Body of pancreas (tissue), 4 donors: ENCODE measurements at regions not wholly inside any gene's neighbourhood (a gene's known extent, or its start where the extent isn't known, plus 50 kb on each side); places are given as distances from the start of the nearest gene placed in this dataset.

Experiments used
- ATAC-seq: fragments of 150-250 bp; one replicate; pipeline ENCODE4 v1.9.1; 2016
- DNase-seq, 4 donors: peaks; one replicate each; pipeline ENCODE4 v3.0.0-alpha.2; 2019
- H3K27ac ChIP-seq, 4 donors: fragments of 200-600 bp; sonication (generic); 1 replicate in 3 of 4; 2 replicates in 1 of 4; pipeline versions ENCODE4 v1.5.1 to v1.6.1; 2016 to 2019; ENCODE audit warnings: mild to moderate bottlenecking in 1 of 4, mixed read lengths in 1 of 4, moderate library complexity in 1 of 4
- H3K27me3 ChIP-seq, 2 donors: fragments of 200-600 bp; sonication (generic); one replicate each; pipeline ENCODE4 v1.6.0; 2016; ENCODE audit warnings: mild to moderate bottlenecking in 1 of 2
- H3K36me3 ChIP-seq, 2 donors: fragments of 200-600 bp; sonication (generic); replicated peaks in 1 of 2; 2 replicates each; pipeline ENCODE4 v1.5.1; 2016; ENCODE audit warnings: low read depth in 2 of 2; ENCODE audit not compliant: insufficient read depth in 1 of 2
- H3K4me1 ChIP-seq: fragments of 200-600 bp; sonication (generic); one replicate; pipeline ENCODE4 v1.6.0; 2016
- H3K4me3 ChIP-seq, 2 donors: fragments of 200-600 bp; sonication (generic); 1 replicate in 1 of 2; 2 replicates in 1 of 2; pipeline ENCODE4 v1.5.1; 2016 to 2019
- H3K9me3 ChIP-seq, 3 donors: fragments of 200-600 bp; sonication (generic); 1 replicate in 2 of 3; 2 replicates in 1 of 3; pipeline ENCODE4 v1.5.1; 2016
- CTCF ChIP-seq, 7 experiments: fragments of 450-650 bp in 4 of 7; fragments of 200-600 bp in 3 of 7; sonication (generic) in 3 of 7; IDR thresholded peaks; one replicate each; pipeline ENCODE4 v1.5.1; 2016 to 2019; ENCODE audit warnings: antibody characterized with exemption in 7 of 7
- POLR2A ChIP-seq, 3 donors: fragments of 450-650 bp; IDR thresholded peaks; one replicate each; pipeline ENCODE4 v1.6.1; 2016; ENCODE audit warnings: antibody characterized with exemption in 3 of 3, mild to moderate bottlenecking in 2 of 3
- WGBS, 2 donors: methylation state at CpG; one replicate each; pipeline ENCODE4 v1.1.5; 2017; 5-methylcytosine and 5-hydroxymethylcytosine counted together
- intact Hi-C: fragments of 100-400 bp; cut with DNase I; formaldehyde crosslinking; loops from one replicate; pipeline ENCODE4 v1.15.1; 2023

DNA sequence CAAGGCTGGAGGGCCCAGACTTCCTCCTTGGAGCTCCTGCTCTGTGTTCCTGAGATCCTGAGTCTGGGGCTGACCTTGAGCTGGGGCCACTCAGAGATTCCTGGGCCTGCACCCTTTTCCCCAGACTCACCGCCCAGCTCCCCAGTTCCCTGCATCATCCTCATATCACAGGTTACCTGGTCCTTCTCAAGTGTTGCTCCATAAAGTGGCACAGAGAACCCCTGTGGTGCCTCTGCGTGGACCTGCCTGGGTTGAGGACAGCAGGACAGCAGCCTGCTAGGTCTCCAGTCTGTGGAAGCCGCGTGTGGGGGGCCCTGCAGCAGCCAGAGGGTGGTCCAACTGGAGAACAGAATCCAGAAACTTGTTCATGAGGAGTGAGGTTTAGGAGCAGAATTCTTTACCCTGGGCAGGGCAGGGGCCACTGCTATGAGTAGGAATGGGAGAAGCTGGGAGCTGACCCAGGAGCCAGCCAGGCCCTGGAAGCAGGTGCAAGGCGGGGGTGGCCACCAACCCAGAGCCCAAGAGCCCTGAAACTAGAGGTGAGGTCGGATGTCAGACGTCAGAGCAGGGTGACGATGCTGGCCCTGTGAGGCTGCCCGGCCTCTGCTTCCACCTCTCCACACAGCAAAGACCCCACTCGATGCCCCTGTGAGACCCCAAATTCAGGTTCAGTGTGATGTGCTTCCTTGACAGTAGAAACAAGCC is 299.4 kb downstream of the TCERG1L start:
- WGBS, 2 donors = 67 to 79% methylated on average over 6 to 10 of the region's 10 CpGs
- DNase-seq (no peak), ATAC-seq (no peak)
- intact Hi-C loops = no loop called here
- Histone ChIP-seq H3K4me3 (no peak overlapping the region), H3K27me3 (no peaks in the 10 kb centered on the region), H3K36me3 (no peaks in the 10 kb centered on the region), H3K9me3 (no peaks in the 10 kb centered on the region), H3K27ac (no peak overlapping the region), H3K4me1 (no peaks in the 10 kb centered on the region)
- no peak for TF ChIP-seq CTCF (IDR thresholded peaks at IDR 0.05)
- no peak for TF ChIP-seq POLR2A (IDR thresholded peaks at IDR 0.05)

GRCh38 chr10:131012641-131012985 is 298.9 kb downstream of the TCERG1L start:
- no peaks in the 10 kb centered on the region for H3K9me3 ChIP-seq
- no peaks in the 10 kb centered on the region for H3K27me3 ChIP-seq
- H3K4me1 ChIP-seq = no peaks in the 10 kb centered on the region
- intact Hi-C loops = no loop called here
- ATAC-seq = no peak
- DNase-seq = no peak
- no peaks in the 10 kb centered on the region for H3K36me3 ChIP-seq
- no peak for TF ChIP-seq CTCF (IDR thresholded peaks at IDR 0.05)
- TF ChIP-seq POLR2A (IDR thresholded peaks at IDR 0.05) = no peak
- WGBS, 2 donors = 49 to 50% methylated on average over 3 to 5 of the region's 5 CpGs
- H3K4me3 ChIP-seq = no peak overlapping the region
- H3K27ac ChIP-seq = no peak overlapping the region

DNA sequence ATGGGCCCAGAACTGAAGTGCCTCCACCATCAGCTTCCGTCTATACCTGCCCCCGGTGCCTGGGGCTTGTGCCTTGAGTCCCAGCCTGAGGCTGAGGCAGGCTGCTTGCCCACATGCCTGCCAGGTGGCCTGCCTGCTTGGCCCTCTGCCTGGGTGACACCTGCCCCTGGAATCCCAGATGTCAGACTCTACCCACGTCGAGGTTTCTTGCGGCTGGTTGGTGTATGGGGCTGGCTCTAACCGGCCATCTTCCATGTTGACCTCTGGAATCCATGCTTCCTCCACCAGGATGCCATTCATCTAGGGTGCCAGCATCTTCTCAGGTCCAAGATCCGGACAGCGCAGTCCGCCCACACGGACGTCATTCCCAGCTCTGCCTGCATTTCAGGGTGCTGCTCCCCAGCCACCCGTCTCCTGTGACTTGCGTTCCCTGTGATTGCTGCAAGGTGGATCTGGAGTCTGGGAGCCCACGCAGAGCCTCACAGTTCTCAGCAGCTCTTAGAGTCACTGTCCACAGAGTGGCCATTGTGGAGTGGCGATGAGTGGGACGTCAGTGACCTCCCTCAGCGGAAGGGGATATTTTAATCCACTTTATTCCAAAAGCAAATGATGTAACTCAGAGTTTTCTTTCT is 298.1 kb downstream of the TCERG1L start:
- TF ChIP-seq CTCF (IDR thresholded peaks at IDR 0.05) = no peak
- no peak for TF ChIP-seq POLR2A (IDR thresholded peaks at IDR 0.05)
- intact Hi-C loops = no loop called here
- DNase-seq (peak in 2 of 4 donors; percentile 19 to 29), ATAC-seq (no peak)
- Histone ChIP-seq H3K27me3 (no peaks in the 10 kb centered on the region), H3K4me3 (no peak overlapping the region), H3K4me1 (no peaks in the 10 kb centered on the region), H3K27ac (no peak overlapping the region), H3K36me3 (no peaks in the 10 kb centered on the region), H3K9me3 (no peaks in the 10 kb centered on the region)
- 77 to 96% methylated on average over 8 to 17 of the region's 17 CpGs for WGBS, 2 donors

- Histone ChIP-seq H3K27me3 (no peaks in the 10 kb centered on the region), H3K9me3 (no peaks in the 10 kb centered on the region), H3K36me3 (no peaks in the 10 kb centered on the region), H3K4me3 (no peak overlapping the region), H3K4me1 (no peaks in the 10 kb centered on the region), H3K27ac (no peak overlapping the region)
- intact Hi-C loops = no loop called here
- ATAC-seq = no peak
- TF ChIP-seq CTCF (IDR thresholded peaks at IDR 0.05) (no peak), POLR2A (IDR thresholded peaks at IDR 0.05) (no peak)
- no peak for DNase-seq
- WGBS, 2 donors = 62 to 88% methylated on average over 3 of the region's 3 CpGs
Observed at GRCh38 chr10:131014271-131014670, 297.2 kb downstream of the TCERG1L start.

- H3K36me3 ChIP-seq = no peaks in the 10 kb centered on the region
- WGBS, 2 donors = 76 to 87% methylated on average over 9 of the region's 9 CpGs
- H3K27me3 ChIP-seq = no peaks in the 10 kb centered on the region
- TF ChIP-seq POLR2A (IDR thresholded peaks at IDR 0.05) (no peak), CTCF (IDR thresholded peaks at IDR 0.05) (no peak)
- ATAC-seq (no peak), DNase-seq (no peak)
- intact Hi-C loops = no loop called here
- H3K4me1 ChIP-seq = no peaks in the 10 kb centered on the region
- no peak overlapping the region for H3K4me3 ChIP-seq
- H3K27ac ChIP-seq = no peak overlapping the region
- H3K9me3 ChIP-seq = no peaks in the 10 kb centered on the region
Observed at GRCh38 chr10:131015271-131015670, 296.2 kb downstream of the TCERG1L start.
